Epidermal melanocyte (primary cell): ENCODE measurements at regions not wholly inside any gene's neighbourhood (a gene's known extent, or its start where the extent isn't known, plus 50 kb on each side); places are given as distances from the start of the nearest gene placed in this dataset.

ENCODE experiments used
- DNase-seq: peaks from one replicate; pipeline ENCODE4 v3.0.0; 2011; ENCODE audit warnings: low spot score; ENCODE audit not compliant: insufficient read length

- DNase-seq = no peak
Measured at GRCh38 chr5:123845356-123846100, 333.6 kb downstream of the CSNK1G3 start.

DNA sequence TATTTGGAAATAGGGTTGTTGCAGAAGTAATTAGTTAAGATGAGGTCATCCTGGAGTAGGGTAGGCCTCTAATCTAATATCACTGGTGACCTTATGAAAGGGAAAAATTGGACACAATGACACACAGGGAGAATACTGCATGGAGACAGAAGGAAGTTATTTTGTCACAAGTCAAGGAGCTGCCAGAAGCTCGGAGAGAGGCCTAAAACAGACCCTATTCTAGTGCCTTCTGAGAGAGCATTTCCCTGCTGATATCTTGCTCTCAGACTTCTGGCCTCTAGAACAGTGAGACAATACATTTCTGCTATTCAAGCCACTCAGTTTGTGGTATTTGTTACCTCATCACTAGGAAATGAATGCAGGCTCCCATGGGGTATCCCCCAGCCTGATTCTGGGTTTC, 332.9 kb downstream of the CSNK1G3 start:
- no peak for DNase-seq

GRCh38 chr5:123835421-123835820, 323.4 kb downstream of the CSNK1G3 start:
- no peak for DNase-seq

GRCh38 chr5:123830575-123830974, 318.6 kb downstream of the CSNK1G3 start:
- DNase-seq = no peak

DNA sequence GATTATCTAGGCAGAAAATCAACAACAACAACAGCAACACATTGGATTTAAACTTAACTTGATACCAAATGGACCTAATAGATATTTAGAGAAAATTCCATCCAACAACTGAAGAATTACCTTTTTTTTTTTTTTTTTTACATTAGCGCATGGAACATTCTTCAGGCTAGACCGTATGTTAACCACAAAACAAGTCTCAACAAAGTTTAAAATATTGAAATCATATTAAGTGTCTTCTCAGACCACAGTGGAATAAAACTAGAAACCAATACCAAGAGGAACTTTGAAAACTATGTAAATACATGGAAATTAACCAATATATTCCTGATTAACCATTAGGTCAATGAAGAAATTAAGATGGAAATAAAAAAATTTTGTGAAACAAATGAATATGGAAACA, 315.8 kb downstream of the CSNK1G3 start:
- DNase-seq = no peak

GRCh38 chr5:123819833-123820232, 307.9 kb downstream of the CSNK1G3 start:
- DNase-seq = no peak

GRCh38 chr5:123819386-123819785, 307.4 kb downstream of the CSNK1G3 start:
- DNase-seq = no peak

DNA sequence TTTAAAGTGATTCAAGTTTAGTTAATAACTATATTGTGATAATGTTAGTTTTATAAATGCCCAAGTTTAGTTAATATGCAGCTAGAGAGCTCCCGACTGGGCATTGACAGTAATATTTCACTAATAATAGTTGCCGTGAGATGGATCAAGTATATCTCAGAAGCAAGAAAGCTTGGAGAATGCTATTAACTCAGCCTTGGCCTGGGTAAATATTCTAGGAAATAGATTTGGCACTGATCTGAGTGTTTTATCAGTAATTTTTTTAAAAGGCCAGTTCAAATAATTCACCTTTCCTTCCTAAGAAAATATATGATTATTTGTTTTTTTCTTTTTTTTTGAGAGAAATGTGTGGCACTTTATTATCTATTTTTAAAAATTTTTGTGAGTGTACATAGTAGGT, 305.3 kb downstream of the CSNK1G3 start:
- no peak for DNase-seq

- DNase-seq = no peak
Measured at GRCh38 chr5:123814801-123815470, 303.0 kb downstream of the CSNK1G3 start.

GRCh38 chr5:123813937-123814624, 302.1 kb downstream of the CSNK1G3 start:
- DNase-seq = no peak

DNA sequence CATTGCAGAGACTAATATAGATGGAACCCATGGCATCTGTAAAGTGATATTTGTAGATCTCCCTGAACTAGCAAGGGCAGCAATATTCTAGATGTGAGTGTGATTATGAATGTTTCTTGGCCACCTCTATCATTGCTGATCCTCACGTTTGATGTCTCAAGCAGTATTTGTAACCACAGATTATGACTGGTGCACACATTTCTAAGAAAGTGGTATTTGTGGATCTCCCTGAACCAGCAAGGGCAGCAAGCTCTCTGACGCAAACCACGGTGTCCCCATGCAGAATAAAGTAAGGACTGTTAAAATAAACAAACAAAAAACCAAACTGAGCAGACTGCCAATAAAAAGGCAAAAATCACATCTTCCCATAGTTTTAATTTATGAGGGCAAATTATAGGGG, 301.3 kb downstream of the CSNK1G3 start:
- no peak for DNase-seq

GRCh38 chr5:123811831-123812230, 299.9 kb downstream of the CSNK1G3 start:
- DNase-seq = no peak

DNA sequence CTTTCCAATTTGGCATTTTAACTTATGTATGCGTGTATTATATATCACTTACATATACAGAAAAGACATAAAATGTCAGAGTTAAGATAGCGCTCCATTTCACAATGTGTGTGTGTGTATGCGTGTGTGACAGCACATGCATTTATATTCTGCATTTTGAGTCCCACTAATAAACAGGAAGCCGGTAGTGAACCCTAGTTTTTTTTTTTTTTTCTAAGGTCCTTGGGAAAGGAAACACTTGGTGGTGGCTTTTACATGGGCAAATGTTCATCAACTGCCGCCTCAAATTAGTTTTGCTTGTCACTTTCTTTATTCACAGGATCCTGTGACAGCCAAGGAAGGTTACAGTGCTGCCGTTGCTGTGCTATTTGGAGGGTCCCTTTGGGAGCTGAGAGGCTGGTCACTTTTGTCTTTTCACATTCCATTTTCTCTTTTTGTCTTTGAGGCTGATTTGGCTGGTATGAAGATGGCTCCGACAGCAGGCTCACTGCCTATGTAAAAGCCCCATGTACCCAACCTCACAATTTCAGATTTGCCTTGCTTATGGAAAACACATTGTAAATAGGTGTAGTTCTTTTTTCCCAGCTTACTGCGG, 298.9 kb downstream of the CSNK1G3 start:
- DNase-seq = no peak

GRCh38 chr5:123810253-123810652, 298.3 kb downstream of the CSNK1G3 start:
- no peak for DNase-seq

- no peak for DNase-seq
Measured at GRCh38 chr5:123809594-123810221, 297.7 kb downstream of the CSNK1G3 start.

GRCh38 chr5:123808461-123809380, 296.7 kb downstream of the CSNK1G3 start:
- no peak for DNase-seq

DNA sequence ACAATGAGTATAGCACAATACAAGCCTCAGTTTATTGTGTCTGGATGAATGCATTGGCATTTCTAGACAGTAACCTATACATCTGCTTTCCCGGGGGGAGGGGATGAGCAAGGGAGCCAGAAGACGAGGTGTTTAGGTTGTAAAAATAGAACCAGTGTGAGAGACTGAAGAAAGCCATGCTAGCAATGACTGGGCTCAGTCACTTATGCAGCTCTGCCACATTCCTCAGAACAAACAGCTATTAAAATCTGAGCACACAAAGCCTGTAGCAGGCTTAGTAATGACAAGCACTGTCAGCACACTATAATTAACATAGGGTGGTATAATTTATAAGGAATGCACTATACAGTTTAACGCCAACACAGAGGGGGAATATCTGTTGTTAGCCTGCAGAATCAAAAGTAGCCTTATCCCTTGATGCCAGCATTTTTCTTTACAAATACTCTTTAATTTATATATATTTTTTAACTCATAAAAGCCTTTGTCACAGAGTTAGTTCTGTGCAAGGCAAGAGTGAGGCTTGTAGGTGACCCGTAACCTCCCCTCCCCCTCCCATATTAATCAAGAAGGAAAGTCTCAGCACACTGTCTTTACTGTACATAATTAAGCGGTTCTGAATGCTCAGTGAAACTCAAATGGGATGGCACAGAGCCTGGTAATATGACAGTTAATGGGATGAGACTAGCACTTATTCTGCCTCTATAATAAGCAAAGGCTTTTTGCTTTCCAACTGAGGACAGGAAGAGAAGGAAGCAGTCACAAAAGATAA, 295.4 kb downstream of the CSNK1G3 start:
- no peak for DNase-seq

DNA sequence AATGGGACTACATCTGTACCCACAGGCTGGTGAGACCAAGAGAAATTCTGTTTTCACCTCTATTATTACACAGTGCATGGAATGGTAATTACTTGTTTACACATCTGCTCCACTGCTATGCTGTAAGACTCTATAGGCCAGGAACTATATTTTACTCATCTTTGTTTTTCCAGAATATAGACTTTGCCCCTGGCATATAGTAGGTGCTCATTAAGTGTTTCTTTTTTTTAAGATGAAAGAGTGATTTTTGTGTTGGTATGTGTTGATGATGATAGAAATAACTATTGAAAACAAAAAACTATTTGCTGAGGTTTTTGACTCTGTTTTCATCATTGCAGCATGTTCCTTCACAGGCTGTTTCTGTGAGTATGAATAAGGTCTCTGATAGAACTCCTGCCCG, 294.7 kb downstream of the CSNK1G3 start:
- no peak for DNase-seq

DNA sequence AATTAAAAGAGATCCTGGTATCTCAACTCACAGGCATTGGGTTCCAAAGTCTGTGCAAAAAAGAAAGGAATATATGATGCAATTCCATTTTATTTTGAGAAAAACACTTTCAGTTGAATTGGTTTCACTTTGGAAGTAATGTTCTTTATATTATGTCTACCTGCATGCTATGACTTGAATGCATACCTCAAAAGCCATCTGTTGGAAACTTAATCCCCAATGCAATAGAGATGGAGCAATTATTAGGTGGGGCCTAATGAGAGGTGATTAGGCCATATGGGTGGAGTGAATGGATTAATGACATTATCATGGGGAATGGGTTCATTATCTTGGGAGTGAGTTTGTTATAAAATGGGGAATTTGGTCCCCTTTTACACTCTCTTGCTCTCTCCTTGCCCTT, 293.3 kb downstream of the CSNK1G3 start:
- no peak for DNase-seq

DNA sequence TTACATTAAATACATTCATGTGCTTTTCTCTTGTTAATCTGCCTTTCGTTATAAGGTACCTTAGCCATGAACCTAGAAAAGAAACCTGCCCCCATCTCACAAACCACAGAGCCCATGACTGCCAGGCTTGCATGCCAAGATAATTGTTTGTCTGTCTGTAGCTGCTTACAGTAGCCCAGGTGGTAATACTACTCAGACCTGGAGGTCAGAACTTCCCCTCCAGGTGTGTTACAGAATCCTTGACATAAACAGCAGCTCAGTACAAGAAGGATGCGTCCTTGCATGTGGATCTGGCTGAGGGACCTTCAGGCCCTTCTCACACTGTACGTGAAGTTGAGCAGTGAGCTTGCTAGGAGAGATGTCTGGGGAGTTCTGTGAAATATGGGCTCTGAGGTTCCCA, 291.4 kb downstream of the CSNK1G3 start:
- DNase-seq = no peak
